GM18507 (cell line): ENCODE measurements at regions not wholly inside any gene's neighbourhood (a gene's known extent, or its start where the extent isn't known, plus 50 kb on each side); places are given as distances from the start of the nearest gene placed in this dataset.

ENCODE experiments used
- DNase-seq: peaks from one replicate; pipeline ENCODE4 v3.0.0; 2011; ENCODE audit warnings: low read depth; ENCODE audit not compliant: insufficient read length; ENCODE audit errors: extremely low spot score
- FAIRE-seq: peaks from 2 replicates; lab custom pipeline; 2011; peaks lifted over from hg19 to GRCh38; lab: Jason Lieb, UNC

DNA sequence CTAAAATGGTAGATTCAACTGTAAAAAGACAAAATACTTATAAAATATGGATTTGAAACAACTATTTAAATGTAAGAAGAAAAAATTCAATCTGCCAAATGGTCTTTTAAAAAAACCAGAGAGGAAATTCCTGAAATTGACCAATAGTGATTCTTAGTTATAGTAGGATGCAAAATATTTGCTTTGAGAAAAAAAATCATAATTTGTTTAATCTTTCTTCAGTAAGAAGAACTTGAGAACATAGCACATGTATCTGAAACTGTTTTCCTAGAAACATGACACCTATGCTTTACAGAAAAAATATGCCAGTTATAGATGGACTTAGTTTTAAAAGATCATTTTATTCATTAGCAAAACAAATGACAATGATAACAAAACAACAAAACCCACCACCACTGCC is 186.9 kb upstream of the CD180 start:
- FAIRE-seq = no peak
- no peak for DNase-seq

DNA sequence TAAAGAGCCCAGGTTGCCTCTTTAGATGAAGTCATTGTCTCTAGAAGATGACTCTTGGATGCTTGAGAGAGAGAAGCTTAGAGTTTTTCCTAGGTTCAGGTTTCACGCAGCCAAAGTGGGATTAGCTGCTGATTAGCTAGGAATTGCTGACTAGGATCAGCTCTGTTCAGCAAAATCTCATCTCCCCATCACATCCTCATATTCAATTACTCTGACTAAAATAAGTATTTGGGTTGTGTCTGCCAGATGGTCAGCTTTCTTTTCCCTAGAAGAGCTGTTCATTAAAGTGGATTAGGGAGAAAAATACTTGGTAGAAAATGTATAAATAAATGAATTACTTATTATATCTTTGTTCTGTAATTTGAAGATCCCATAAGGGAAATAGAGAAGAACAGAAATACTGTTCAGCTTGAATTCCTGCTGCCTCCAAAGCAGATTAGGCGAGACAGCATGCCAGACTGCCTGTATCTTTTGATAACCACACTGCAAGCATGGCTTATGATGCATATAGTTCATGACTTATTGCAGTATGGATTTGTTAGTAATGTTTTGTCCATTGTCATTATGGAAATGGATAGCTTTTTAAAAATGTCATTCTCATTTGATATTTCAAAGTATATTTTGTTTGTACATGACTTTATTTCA is 184.8 kb upstream of the CD180 start:
- no peak for DNase-seq
- FAIRE-seq = no peak

DNA sequence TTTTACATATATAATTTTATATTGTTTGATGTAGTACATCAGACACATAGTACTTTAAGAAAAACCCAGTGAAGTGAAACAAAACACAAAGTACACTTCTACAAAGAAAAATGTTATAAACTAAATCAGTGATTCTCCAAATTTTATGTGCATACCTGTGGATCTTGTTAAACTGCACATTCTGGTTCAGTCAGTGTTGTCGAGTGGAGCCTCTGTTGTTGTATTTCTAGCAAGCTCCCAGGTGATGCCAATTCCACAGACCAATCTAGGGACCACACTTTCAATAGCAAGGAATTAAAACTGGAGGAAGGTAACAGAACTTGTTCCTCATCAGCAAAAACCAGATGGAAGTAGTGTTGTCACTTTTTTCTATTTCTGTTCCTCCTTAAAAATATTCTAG is 183.8 kb upstream of the CD180 start:
- no peak for FAIRE-seq

DNA sequence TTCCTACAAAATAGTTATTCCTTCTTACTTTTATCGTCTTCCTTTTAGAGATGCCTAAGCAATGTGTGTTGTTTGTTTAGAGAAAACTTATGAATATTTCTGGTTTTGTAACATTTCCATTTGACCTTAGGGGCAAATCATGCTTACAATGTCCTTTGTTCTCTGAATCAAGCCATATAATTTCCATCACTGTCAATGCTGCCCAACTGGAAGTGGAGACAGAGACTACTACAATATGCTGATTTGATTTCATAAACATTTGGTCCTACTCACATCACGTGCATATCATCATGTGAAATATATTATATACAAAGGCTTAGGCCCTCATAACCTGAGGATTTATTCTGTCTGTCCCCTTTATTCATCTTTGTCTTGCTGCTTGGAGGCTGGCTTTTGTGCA is 183.2 kb upstream of the CD180 start:
- DNase-seq (no peak), FAIRE-seq (no peak)

More for the DNA sequence above, 183.8 kb upstream of the CD180 start:
- DNase-seq = no peak

DNA sequence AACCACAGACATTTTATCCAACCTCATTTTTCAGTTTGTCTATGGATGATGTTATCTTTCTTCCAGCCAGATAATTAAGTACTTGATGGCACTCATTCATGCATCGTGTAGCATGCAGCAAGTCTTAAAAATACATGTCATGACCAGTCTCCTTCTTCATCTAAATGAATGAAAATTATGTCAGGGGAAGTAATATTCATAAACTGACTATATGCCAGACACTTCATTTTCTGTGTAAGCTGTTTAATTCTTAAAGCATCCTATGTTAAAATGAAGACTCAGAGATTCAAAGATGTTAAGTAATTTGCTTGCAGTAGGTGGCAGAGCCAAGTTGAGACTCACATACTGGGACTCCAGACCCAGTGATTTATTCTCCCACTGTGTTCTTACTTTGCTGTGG is 181.7 kb upstream of the CD180 start:
- FAIRE-seq = no peak
- no peak for DNase-seq

DNA sequence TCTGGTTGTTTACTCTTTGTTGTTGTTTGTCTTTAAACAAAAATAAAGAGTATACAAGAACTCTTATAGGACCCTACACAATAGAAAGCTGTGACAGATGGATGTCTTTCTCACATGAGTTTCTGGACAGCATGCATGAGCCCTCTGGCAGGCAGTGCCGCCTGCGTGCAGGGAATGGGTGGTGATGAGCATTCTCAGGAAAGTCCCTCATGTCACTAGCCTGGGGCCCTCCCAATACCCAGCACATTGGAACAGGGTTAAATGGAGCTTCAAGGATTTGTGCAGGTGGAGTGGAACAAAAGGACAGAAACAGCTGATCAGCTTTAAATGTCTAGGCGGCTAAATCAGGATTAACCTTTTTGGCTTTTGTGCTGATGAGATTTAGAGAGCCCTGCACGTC is 181.0 kb upstream of the CD180 start:
- FAIRE-seq (no peak), DNase-seq (no peak)

DNA sequence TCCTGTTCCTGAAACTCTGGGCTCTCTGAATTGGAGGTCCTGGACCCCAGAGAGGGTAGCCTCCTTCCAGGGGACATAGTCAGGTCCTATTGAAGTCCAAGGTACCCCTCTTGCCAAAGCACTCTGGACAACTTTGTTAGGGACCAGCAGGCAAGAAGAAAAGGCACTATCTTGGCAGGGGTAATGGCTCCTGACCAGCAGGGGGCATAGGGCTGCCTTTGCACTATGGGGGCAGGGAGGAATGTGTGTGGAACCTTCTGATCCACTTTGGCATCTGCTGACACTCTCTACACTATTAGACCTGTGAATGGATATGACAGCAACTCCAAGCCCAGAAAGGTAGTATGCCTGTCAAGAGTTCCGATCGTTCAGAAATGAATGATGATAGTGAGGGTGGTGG is 179.0 kb upstream of the CD180 start:
- FAIRE-seq (no peak), DNase-seq (no peak)

DNA sequence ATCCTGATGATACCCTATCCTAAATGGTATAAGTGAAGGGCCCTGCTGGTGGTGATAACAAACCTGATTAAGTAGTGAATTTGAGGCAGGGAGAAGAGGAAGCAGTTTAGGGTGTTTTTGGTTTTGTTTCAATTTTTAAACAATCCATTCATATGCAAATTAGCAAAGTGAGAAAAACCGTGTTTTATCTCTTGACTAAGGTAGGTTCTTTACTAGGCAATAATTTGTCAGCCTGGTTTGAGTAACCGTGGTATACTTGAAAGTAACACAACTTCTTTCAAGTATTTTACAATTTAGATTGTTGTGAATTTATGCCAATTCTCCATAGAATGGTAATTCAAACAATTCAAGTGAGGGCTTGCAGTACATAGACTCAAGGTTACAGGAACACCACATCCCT is 177.8 kb upstream of the CD180 start:
- DNase-seq (no peak), FAIRE-seq (no peak)

DNA sequence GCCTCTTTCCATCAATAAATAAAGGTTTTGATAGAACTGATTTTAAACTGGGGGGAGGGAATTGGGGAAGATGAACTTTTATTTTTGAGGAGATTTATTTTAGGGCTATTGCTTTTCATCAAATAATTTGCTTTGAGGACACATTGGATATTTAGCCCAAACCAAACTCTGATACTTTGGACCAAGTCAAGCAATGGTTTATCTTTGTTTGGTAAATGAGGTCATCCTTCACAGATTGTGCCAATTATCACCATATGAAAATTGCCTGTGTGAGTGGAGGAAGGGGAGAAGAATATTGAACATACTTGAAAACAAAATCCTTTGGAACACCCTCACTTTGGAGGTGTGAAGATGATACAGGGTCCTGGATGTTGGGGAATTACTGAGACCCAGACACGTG is 176.9 kb upstream of the CD180 start:
- FAIRE-seq (no peak), DNase-seq (no peak)

DNA sequence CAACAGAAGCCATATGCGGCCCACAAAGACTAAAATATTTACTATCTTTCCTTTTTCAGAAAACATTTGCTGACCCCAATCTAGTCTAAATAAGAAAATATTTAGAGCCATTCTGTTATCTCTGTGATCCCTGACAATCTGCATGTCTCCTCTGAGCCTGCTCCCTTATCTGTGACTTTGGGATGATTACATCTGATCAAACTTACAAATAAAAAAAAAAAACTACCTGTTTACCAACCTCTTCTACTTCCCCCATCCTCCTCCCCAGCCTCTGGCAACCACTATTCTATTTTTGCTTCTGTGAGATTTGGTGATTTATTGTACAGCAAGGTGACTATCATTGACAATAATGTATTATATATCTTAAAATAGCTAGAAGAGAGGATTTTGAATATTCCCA is 176.3 kb upstream of the CD180 start:
- FAIRE-seq (no peak), DNase-seq (no peak)

DNA sequence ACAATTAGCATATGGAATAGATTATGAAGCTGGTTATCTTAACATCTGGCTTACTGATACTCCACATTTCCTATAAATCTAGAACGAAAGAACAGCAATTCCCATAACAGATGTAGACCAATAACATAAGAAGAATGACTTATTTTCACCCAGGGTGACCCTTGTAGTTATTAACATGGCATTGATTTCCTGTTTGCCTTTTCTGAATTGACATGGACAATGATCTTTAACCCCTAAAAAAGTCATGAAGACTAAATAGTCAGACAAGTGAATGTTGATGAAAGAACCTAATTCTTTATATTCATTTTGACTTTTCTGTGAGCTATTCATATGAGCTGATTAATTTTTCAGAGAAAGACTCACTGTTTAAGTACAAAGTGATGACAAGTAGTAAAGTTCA is 175.3 kb upstream of the CD180 start:
- DNase-seq (no peak), FAIRE-seq (no peak)

DNA sequence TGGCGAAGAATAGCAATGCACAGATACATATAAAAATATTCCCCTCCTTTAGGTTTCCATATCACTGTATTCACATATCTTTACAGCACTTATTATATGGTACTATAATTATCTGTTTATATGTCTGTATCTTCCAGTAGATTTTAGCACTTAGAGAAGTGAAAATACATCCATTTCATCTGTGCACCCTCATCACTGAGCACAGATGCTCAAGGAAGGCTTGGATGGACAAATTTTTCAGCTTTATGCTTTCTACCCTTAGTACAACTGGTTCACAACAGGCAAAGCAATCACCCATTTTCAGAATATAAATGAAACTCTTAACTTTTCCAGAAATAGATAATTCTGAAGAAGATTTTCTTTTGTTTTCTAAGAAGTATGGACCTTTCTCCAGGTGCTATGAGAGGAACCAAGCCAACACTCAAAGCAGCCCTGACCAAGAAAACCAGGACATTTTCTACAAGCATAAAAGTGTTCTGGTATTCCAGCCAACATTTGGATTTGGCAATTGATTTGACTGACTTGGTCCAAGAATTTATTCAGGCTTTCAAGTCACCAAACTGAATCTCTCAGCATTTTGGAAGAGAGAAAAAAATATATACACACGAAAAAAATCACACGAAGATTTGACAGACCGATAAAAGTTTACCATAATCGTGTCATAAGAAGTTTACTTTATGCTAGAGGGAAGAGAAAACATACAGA is 170.2 kb upstream of the CD180 start:
- no peak for FAIRE-seq

DNA sequence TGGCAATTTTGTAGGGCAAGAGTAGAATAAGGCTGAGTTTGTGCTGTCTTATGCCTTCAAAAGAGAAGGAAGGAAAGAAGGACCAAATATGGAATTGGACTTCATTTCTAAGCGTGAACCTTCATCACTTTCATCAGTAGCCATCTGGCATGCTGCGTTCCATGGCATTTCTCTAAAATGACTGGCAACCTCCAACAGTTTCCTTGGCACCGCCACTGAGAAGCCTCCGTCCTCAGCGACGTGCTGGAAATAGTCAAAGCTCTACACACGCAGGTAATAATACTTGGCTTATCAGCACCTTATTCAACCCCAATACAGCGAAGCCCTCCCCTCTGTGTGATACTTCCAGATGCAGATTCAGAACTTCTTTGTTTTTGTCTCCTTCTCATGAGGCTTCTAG is 169.7 kb upstream of the CD180 start:
- FAIRE-seq = no peak

More for the DNA sequence above, 170.2 kb upstream of the CD180 start:
- DNase-seq = no peak

DNA sequence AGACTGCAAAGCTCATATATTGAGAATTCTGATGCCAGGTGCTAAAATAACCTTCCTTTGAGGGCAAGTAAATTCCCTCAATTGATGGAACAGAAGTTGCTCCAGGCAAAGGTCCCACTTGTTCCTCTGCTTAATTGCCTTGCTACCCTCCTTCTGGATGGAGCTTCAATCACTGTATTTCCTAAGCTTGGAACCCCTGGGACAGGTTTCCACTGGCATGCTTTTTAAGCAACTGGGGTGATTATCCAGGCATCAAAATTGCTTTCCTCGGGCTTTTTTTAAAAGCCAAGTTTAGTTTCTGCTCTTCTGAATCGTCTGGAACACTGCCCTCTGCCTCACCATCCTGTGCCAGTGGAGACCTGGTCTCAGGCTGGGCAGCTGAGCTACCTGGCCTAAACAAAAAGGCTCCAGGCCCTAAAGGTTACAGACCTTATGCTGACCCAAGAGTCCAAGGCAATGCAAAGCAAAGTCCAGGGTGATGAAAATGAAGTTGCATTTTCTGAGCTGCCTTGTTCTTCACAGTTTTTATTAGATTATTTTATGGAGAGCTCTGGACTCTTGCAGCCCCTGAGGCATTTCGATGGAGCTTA is 167.9 kb upstream of the CD180 start:
- FAIRE-seq (no peak), DNase-seq (no peak)

More for the DNA sequence above, 169.7 kb upstream of the CD180 start:
- no peak for DNase-seq

DNA sequence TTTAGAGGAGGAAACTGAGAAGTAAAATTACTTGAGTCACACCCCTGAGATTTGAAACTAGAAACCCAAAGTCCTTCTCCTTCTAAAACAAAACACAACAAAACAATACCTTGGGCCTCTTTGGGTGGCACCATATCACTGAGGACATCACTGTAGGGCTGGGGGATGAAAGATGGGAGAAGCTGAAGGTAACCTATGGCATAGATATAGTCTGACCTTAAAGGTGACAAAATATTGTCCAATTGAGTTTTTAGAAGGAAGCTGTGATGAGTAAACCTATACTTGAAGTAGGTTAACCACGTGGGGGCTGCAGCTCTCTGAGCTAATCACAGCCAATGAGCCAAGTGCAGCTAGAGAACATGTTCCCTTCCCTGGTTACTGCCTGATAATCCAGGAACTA is 167.4 kb upstream of the CD180 start:
- no peak for FAIRE-seq
- no peak for DNase-seq

DNA sequence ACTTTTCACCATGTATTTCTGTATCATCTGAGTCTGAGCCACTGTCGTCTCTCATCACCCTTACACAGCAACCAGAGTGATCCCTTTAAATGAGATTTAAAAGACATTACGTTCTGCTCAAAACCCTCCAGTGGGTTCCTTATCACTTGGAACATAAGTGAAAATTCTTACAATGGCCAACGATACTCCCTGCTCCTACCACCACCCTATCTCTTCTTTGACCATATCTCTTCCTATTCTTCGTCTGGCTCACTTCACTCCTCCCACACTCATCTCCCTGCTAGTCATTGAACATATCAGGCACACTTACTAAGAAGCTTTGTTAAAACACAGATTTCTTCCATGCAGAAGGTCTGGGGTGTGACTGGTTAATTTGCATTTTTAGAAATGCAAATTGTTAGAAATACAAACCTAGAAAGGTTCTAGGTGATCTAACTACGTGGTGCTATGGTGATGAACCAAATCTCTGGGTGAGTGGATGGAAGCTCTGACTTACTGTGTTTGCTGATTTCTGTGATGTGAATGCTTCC is 166.6 kb upstream of the CD180 start:
- no peak for DNase-seq
- no peak for FAIRE-seq

DNA sequence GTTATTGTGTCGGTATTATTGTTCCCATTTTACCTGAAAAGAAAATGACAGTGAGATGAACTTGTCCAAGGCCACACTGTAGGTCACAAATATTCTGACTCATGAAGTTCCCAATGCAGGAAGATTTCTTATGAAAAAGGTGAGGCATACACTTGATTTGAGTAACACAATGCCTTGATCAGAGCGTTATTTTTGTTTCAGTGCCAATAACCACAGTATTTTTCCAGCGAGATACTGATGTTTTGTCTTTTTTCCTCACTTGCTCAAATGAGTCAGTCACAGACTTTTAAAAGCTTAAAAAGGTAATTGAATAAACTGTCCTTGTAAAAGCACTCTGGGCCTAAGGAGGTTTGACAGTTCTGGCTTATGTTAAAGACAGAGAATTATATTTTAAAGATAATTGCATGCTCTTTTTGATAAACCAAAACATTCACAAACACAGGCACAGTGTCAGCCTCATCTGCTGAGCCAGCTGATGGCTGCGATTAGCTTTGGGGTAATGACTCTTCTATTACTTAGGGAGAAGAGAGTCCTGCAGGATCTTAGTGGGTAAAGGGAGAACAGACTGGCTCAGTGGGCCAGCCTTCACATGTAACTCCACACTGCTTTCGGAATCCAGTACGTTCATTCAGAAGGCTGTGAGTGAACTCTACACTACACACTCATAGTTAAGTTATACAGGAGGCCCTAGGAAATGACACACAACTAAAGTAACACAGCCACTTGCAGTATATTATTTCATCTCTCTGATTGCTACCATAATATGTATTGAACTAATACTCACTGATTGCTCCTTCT is 165.5 kb upstream of the CD180 start:
- FAIRE-seq (no peak), DNase-seq (no peak)

DNA sequence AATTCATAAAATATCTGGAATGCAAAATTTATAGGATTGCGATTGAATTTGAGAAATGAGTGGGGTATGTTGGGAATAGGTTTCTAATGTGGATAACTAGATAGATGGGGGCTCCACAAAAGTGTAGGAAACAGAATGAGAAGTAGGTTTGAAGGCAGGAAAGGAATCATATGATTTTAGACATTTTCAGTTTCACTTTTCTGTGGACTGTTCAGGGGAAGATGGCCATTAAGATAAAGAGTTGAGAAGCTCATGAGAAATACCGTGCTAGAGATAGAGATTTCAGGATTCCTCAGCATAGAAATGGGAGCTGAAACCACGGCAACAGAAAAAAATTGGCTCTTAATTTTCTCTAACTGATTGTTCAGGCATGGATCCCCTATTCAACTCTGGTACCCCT is 163.4 kb upstream of the CD180 start:
- DNase-seq (no peak), FAIRE-seq (no peak)

DNA sequence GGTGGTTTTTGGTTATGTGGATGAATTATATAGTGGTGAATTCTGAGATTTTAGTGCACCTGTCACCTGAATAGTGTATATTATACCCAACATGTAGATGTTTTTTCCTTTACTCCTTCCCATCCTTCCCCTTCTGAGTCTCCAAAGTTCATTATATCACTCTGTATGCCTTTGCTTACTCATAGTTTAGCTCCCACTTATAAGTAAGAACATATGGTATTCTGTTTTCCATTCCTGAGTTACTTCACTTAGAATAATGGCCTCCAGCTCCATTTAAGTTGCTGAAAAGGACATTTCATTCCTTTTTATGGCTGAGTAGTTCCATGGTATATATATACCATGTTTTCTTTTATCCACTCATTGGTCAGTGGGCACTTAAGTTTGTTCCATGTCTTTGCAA is 161.6 kb upstream of the CD180 start:
- DNase-seq = no peak
- FAIRE-seq = no peak

DNA sequence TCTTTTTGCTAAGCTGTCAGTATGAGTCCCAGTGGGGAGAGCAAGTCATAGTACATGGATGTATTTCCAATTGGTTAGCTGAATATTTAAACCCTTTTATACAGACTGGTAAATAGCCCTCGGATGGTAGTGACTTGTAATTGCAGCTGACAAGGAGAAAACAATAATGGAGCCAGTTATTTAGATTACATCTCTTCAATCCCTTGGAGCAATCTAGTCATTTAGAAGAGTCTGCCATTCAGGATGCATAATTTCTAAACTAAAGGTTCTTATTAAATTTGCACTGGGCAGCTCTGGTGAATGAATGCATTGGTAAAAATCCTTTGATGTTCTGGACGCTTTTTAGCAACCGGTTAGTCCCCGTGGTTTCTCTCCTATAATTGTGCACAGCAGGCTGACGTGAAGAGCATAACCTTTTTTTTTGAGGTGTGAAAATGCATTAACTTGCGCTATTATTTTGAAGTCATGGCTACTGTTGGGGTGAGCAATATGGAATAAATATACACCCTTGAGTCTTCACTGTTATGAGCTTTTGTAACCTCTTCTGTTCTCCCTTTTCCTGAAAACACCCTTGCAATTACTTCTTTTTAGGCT is 158.6 kb upstream of the CD180 start:
- DNase-seq = no peak
- no peak for FAIRE-seq
